Thoracic aorta (tissue), 2 donors: ENCODE measurements at regions not wholly inside any gene's neighbourhood (a gene's known extent, or its start where the extent isn't known, plus 50 kb on each side); places are given as distances from the start of the nearest gene placed in this dataset.

ENCODE experiments used
- ATAC-seq: fragments of 150-250 bp; one replicate; pipeline ENCODE4 v1.8.0; 2017; ENCODE audit warnings: low read depth; ENCODE audit not compliant: insufficient number of reproducible peaks, low FRiP score
- DNase-seq: peaks from one replicate; pipeline ENCODE4 v3.0.0-alpha.2; 2020; ENCODE audit warnings: low spot score
- H3K27ac ChIP-seq, 2 donors: fragments of 200-600 bp; sonication (generic); 1 replicate in 1 of 2; 2 replicates in 1 of 2; pipeline ENCODE4 v1.5.1; 2016; ENCODE audit warnings: mild to moderate bottlenecking in 2 of 2, moderate library complexity in 2 of 2
- H3K27me3 ChIP-seq: fragments of 200-600 bp; sonication (generic); replicated peaks from 2 replicates; pipeline ENCODE4 v1.6.0; 2016; ENCODE audit warnings: mild to moderate bottlenecking; ENCODE audit not compliant: insufficient read depth
- H3K36me3 ChIP-seq: fragments of 200-600 bp; sonication (generic); one replicate; pipeline ENCODE4 v1.5.1; 2016
- H3K4me1 ChIP-seq, 2 donors: fragments of 200-600 bp; sonication (generic); 1 replicate in 1 of 2; 2 replicates in 1 of 2; pipeline versions ENCODE4 v1.5.1 to v1.6.0; 2016; ENCODE audit warnings: low read depth in 2 of 2, mild to moderate bottlenecking in 1 of 2; ENCODE audit not compliant: control insufficient read depth in 1 of 2
- H3K4me3 ChIP-seq: fragments of 200-600 bp; sonication (generic); 2 replicates; pipeline ENCODE4 v1.5.1; 2016; ENCODE audit warnings: mild to moderate bottlenecking
- H3K9me3 ChIP-seq: fragments of 200-600 bp; sonication (generic); 2 replicates; pipeline ENCODE4 v1.5.1; 2016
- CTCF ChIP-seq: fragments of 200-600 bp; sonication (generic); IDR thresholded peaks from one replicate; pipeline ENCODE4 v1.5.1; 2019; ENCODE audit warnings: antibody characterized with exemption

- no peaks in the 10 kb centered on the region for H3K27me3 ChIP-seq
- H3K27ac ChIP-seq: no peak overlapping the region
- DNase-seq (no peak), ATAC-seq (no peak)
- H3K9me3 ChIP-seq: no peaks in the 10 kb centered on the region
- H3K4me1 ChIP-seq: no peaks in the 10 kb centered on the region
- H3K36me3 ChIP-seq: no peaks in the 10 kb centered on the region
- no peak for TF ChIP-seq CTCF
- no peak overlapping the region for H3K4me3 ChIP-seq
Observed at GRCh38 chr7:32412471-32412870, 77.7 kb downstream of the LSM5 start.

DNA sequence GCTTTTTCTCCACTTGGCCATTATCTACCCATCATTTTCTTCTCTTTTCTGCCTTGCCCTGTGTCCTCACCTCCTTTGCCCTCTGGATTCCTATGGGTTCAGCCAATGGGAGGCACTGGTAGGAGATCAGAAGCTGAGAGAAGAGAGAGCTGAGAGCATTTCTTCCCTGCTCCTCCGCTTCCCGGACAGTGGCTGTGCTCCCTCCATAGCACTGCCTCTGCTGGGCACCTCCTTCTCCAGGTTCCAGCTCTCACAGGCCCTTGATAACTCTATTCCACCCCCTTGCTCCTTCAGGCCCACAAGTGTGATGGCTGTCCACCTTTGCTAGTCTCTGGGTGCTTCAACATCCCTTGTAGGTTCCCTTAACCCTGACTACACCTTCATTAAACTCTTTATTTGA, 79.6 kb downstream of the LSM5 start:
- ATAC-seq: no peak

GRCh38 chr7:32406386-32406785, 83.8 kb downstream of the LSM5 start:
- Histone ChIP-seq H3K9me3 (no peaks in the 10 kb centered on the region), H3K4me1 (no peaks in the 10 kb centered on the region), H3K27ac (no peak overlapping the region), H3K4me3 (no peak overlapping the region), H3K36me3 (no peaks in the 10 kb centered on the region), H3K27me3 (no peaks in the 10 kb centered on the region)
- no peak for ATAC-seq
- DNase-seq: no peak
- no peak for TF ChIP-seq CTCF

More for the DNA sequence above, 79.6 kb downstream of the LSM5 start:
- Histone ChIP-seq H3K27me3 (no peaks in the 10 kb centered on the region), H3K4me1 (no peaks in the 10 kb centered on the region), H3K4me3 (no peak overlapping the region), H3K27ac (no peak overlapping the region), H3K36me3 (no peaks in the 10 kb centered on the region), H3K9me3 (no peaks in the 10 kb centered on the region)
- TF ChIP-seq CTCF: no peak
- no peak for DNase-seq

GRCh38 chr7:32403463-32404229, 86.5 kb downstream of the LSM5 start:
- ATAC-seq (no peak), DNase-seq (no peak)
- no peaks in the 10 kb centered on the region for H3K9me3 ChIP-seq
- no peaks in the 10 kb centered on the region for H3K36me3 ChIP-seq
- H3K27me3 ChIP-seq: no peaks in the 10 kb centered on the region
- no peak overlapping the region for H3K4me3 ChIP-seq
- TF ChIP-seq CTCF: no peak
- no peaks in the 10 kb centered on the region for H3K4me1 ChIP-seq
- no peak overlapping the region for H3K27ac ChIP-seq

- no peak for DNase-seq
- TF ChIP-seq CTCF: no peak
- Histone ChIP-seq H3K27me3 (no peaks in the 10 kb centered on the region), H3K27ac (no peak overlapping the region), H3K4me1 (no peaks in the 10 kb centered on the region), H3K36me3 (no peaks in the 10 kb centered on the region), H3K4me3 (no peak overlapping the region), H3K9me3 (no peaks in the 10 kb centered on the region)
- ATAC-seq: no peak
Observed at GRCh38 chr7:32400676-32401075, 89.5 kb downstream of the LSM5 start.
